CD4-positive, alpha-beta T cell (primary cell): ENCODE measurements at regions not wholly inside any gene's neighbourhood (a gene's known extent, or its start where the extent isn't known, plus 50 kb on each side); places are given as distances from the start of the nearest gene placed in this dataset.

ENCODE experiments used
- ATAC-seq: fragments of 200-7000 bp; cut with Tn5 transposase; one replicate; pipeline ENCODE4 v1.10.0; 2022; ENCODE audit warnings: mild to moderate bottlenecking; ENCODE audit not compliant: poor library complexity
- CTCF ChIA-PET: fragments of 350-600 bp; sonication (Branson Sonifier 250); formaldehyde crosslinking; loops from one replicate; lab custom pipeline; 2021; ENCODE audit warnings: antibody characterized with exemption, inconsistent platforms; lab: Charles Lee
- POLR2A ChIA-PET: fragments of 350-600 bp; sonication (Branson Sonifier 250); formaldehyde crosslinking; loops from one replicate; lab custom pipeline; 2021; ENCODE audit warnings: antibody characterized with exemption, inconsistent platforms; lab: Charles Lee
- DNase-seq, 14 experiments: peaks; one replicate each; pipeline ENCODE4 v3.0.0-alpha.2; 2013 to 2020; ENCODE audit warnings: mixed read lengths in 2 of 14
- H3K27ac ChIP-seq, 2 donors: one replicate each; pipeline versions ENCODE4 v1.5.1 to v1.7.0; 2013; ENCODE audit warnings: low read length in 2 of 2, low read depth in 1 of 2, mild to moderate bottlenecking in 1 of 2
- H3K27me3 ChIP-seq, 2 experiments: 1 replicate in 1 of 2; 2 replicates in 1 of 2; pipeline versions ENCODE4 v1.6.1 to v1.7.0; 2013; ENCODE audit warnings: low read length in 2 of 2, control low read depth in 1 of 2, mild to moderate bottlenecking in 1 of 2, moderate library complexity in 1 of 2; ENCODE audit not compliant: insufficient read depth in 2 of 2, control insufficient read depth in 1 of 2
- H3K36me3 ChIP-seq: one replicate; pipeline ENCODE4 v1.6.1; 2013; ENCODE audit warnings: low read length, control low read depth; ENCODE audit not compliant: insufficient read depth
- H3K4me1 ChIP-seq: one replicate; pipeline ENCODE4 v1.6.1; 2013; ENCODE audit warnings: low read length, control low read depth; ENCODE audit not compliant: insufficient read depth
- H3K4me3 ChIP-seq: one replicate; pipeline ENCODE4 v1.5.1; 2013; ENCODE audit warnings: mild to moderate bottlenecking, low read length, moderate library complexity
- H3K9me3 ChIP-seq, 2 experiments: 1 replicate in 1 of 2; 2 replicates in 1 of 2; pipeline versions ENCODE4 v1.6.1 to v1.7.0; 2013; ENCODE audit warnings: low read length in 2 of 2, mild to moderate bottlenecking in 2 of 2, control low read depth in 1 of 2, moderate library complexity in 1 of 2; ENCODE audit not compliant: control insufficient read depth in 1 of 2, insufficient read depth in 1 of 2
- H3K27ac Mint-ChIP-seq: one replicate; pipeline ENCODE4 v1.8.0; 2020; ENCODE audit warnings: mixed read lengths
- H3K27me3 Mint-ChIP-seq: one replicate; pipeline ENCODE4 v1.8.0; 2021; ENCODE audit warnings: mixed read lengths
- H3K36me3 Mint-ChIP-seq: one replicate; pipeline ENCODE4 v1.8.0; 2021; ENCODE audit warnings: low read depth, mixed read lengths
- H3K4me1 Mint-ChIP-seq: one replicate; pipeline ENCODE4 v1.8.0; 2021; ENCODE audit warnings: low read depth, mixed read lengths
- H3K4me3 Mint-ChIP-seq: one replicate; pipeline ENCODE4 v1.8.0; 2020; ENCODE audit warnings: mild to moderate bottlenecking, mixed read lengths
- H3K9me3 Mint-ChIP-seq: one replicate; pipeline ENCODE4 v1.8.0; 2020; ENCODE audit warnings: mixed read lengths
- CTCF ChIP-seq: fragments of 200-600 bp; IDR thresholded peaks from one replicate; pipeline ENCODE4 v1.8.0; 2022; ENCODE audit warnings: antibody characterized with exemption, mild to moderate bottlenecking
- intact Hi-C, 2 experiments: fragments of 100-400 bp; cut with DNase I in 1 of 2; cut with micrococcal nuclease in 1 of 2; formaldehyde crosslinking; loops; one replicate each; pipeline versions ENCODE4 v1.15.1 to v1.9.0; 2023 to 2025; cut with DNase I, micrococcal nuclease

- Histone ChIP-seq H3K4me1 (no peaks in the 10 kb centered on the region), H3K4me3 (no peak overlapping the region), H3K27me3 (no peaks in the 10 kb centered on the region), H3K27ac (no peak overlapping the region), H3K9me3 (no peaks in the 10 kb centered on the region), H3K36me3 (no peaks in the 10 kb centered on the region)
- DNase-seq (no peak), ATAC-seq (no peak)
- no peaks in the 10 kb centered on the region for H3K9me3 Mint-ChIP-seq
- no peak for TF ChIP-seq CTCF
- no peaks in the 10 kb centered on the region for H3K36me3 Mint-ChIP-seq
- ChIA-PET CTCF (no interaction called here), POLR2A (no interaction called here)
- H3K27ac Mint-ChIP-seq: no peak overlapping the region
- H3K4me3 Mint-ChIP-seq: no peak overlapping the region
- H3K4me1 Mint-ChIP-seq: no peaks in the 10 kb centered on the region
- peaks cover 7% of the 10 kb centered on the region for H3K27me3 Mint-ChIP-seq
- intact Hi-C loops: no loop called here
Measured at GRCh38 chr16:74224828-74225612, 71.6 kb upstream of the PSMD7 start.

- DNase-seq (no peak), ATAC-seq (no peak)
- intact Hi-C loops: no loop called here
- H3K27ac Mint-ChIP-seq: no peak overlapping the region
- no peaks in the 10 kb centered on the region for H3K36me3 Mint-ChIP-seq
- Histone ChIP-seq H3K27ac (no peak overlapping the region), H3K36me3 (no peaks in the 10 kb centered on the region), H3K4me3 (no peak overlapping the region), H3K4me1 (no peaks in the 10 kb centered on the region), H3K9me3 (no peaks in the 10 kb centered on the region), H3K27me3 (no peaks in the 10 kb centered on the region)
- no peaks in the 10 kb centered on the region for H3K9me3 Mint-ChIP-seq
- peaks cover 7% of the 10 kb centered on the region for H3K27me3 Mint-ChIP-seq
- CTCF ChIA-PET: no interaction called here
- POLR2A ChIA-PET: no interaction called here
- no peaks in the 10 kb centered on the region for H3K4me1 Mint-ChIP-seq
- TF ChIP-seq CTCF: no peak
- H3K4me3 Mint-ChIP-seq: no peak overlapping the region
Measured at GRCh38 chr16:74221828-74222227, 74.8 kb upstream of the PSMD7 start.

- Mint-ChIP-seq H3K4me1 (no peaks in the 10 kb centered on the region), H3K36me3 (no peaks in the 10 kb centered on the region), H3K9me3 (no peaks in the 10 kb centered on the region), H3K27ac (no peak overlapping the region), H3K27me3 (no peaks in the 10 kb centered on the region), H3K4me3 (no peak overlapping the region)
- no peak for DNase-seq
- TF ChIP-seq CTCF: no peak
- H3K9me3 ChIP-seq: no peaks in the 10 kb centered on the region
- ChIA-PET POLR2A (no interaction called here), CTCF (no interaction called here)
- no peak overlapping the region for H3K4me3 ChIP-seq
- H3K4me1 ChIP-seq: no peaks in the 10 kb centered on the region
- intact Hi-C loops: no loop called here
- no peak for ATAC-seq
- no peaks in the 10 kb centered on the region for H3K36me3 ChIP-seq
- H3K27ac ChIP-seq: no peak overlapping the region
- no peaks in the 10 kb centered on the region for H3K27me3 ChIP-seq
Measured at GRCh38 chr16:74219706-74220105, 76.9 kb upstream of the PSMD7 start.
